ENCODE measurements at regions not wholly inside any gene's neighbourhood (a gene's known extent, or its start where the extent isn't known, plus 50 kb on each side); places are given as distances from the start of the nearest gene placed in this dataset.

- H3K27me3 ChIP-seq: no peaks in the 10 kb centered on the region
- H3K4me3 ChIP-seq: no peak overlapping the region
- DNase-seq: no peak
- ATAC-seq: no peak
- H3K36me3 ChIP-seq: no peaks in the 10 kb centered on the region
- H3K27ac ChIP-seq: no peak overlapping the region
- no peaks in the 10 kb centered on the region for H3K9me3 ChIP-seq
- H3K4me1 ChIP-seq: no peaks in the 10 kb centered on the region
- intact Hi-C loops (cut with DNase I): no loop called here
- WGBS, 2 donors: 23% methylated on average over 1 of the region's 1 CpG
- no peak for FAIRE-seq
- TF ChIP-seq, protein P1, sequence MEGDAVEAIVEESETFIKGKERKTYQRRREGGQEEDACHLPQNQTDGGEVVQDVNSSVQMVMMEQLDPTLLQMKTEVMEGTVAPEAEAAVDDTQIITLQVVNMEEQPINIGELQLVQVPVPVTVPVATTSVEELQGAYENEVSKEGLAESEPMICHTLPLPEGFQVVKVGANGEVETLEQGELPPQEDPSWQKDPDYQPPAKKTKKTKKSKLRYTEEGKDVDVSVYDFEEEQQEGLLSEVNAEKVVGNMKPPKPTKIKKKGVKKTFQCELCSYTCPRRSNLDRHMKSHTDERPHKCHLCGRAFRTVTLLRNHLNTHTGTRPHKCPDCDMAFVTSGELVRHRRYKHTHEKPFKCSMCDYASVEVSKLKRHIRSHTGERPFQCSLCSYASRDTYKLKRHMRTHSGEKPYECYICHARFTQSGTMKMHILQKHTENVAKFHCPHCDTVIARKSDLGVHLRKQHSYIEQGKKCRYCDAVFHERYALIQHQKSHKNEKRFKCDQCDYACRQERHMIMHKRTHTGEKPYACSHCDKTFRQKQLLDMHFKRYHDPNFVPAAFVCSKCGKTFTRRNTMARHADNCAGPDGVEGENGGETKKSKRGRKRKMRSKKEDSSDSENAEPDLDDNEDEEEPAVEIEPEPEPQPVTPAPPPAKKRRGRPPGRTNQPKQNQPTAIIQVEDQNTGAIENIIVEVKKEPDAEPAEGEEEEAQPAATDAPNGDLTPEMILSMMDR (IDR thresholded peaks at IDR 0.05): no peak
Observed at GRCh38 chr1:209268479-209268878, 315.0 kb upstream of the CAMK1G start.

DNA sequence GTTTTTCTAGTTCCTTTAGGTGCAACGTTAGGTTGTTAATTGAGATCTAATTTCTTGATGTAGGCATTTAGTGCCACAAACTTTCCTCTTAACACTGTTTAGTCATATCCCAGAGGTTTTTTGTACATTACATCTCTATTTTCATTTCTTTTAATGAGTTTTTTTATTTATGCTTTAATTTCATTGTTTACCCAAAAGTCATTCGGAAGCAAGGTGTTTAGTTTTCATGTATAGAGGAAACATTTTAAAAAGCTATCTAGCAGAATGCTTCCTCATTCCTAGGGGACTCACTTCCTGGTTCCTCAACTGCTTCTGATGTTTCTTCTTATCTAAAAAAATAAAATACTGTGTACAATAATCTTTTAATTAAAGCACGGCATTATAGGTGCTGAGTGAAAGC, 307.2 kb upstream of the CAMK1G start:
- H3K27me3 ChIP-seq: no peaks in the 10 kb centered on the region
- TF ChIP-seq, protein P1 (IDR thresholded peaks at IDR 0.05): no peak
- WGBS, 2 donors: 40 to 42% methylated on average over 3 of the region's 3 CpGs
- no peaks in the 10 kb centered on the region for H3K36me3 ChIP-seq
- no peak overlapping the region for H3K27ac ChIP-seq
- H3K4me1 ChIP-seq: no peaks in the 10 kb centered on the region
- FAIRE-seq (no peak), DNase-seq (no peak), ATAC-seq (no peak)
- no peak overlapping the region for H3K4me3 ChIP-seq
- H3K9me3 ChIP-seq: peaks cover 0 to 4% (median 0%) of the 10 kb centered on the region in 4 donors
- intact Hi-C loops (cut with DNase I): no loop called here

DNA sequence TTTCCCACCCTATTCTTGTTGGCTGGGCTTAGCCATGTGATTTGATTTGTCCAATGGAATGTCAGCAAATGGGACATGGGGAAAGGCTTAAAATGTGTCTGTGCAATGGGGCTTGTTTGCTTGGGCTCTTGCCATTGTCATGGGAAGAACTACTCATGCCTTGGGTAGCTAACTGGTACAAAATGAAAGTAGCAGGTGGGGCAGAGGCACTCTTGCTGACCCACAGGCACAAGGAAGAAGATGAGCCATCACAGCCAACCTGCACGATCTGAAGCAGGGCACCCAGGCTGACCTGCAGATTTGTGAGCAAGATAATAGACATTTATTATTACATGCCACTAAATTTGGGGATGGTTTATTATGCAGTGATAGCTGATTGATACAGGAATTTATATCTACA, 305.9 kb upstream of the CAMK1G start:
- ATAC-seq (no peak), FAIRE-seq (no peak), DNase-seq (no peak)
- 86 to 87% methylated on average over 1 of the region's 1 CpG for WGBS, 2 donors
- intact Hi-C loops (cut with DNase I): no loop called here
- Histone ChIP-seq H3K9me3 (peaks cover 0 to 4% (median 0%) of the 10 kb centered on the region in 4 donors), H3K4me3 (no peak overlapping the region), H3K27ac (no peak overlapping the region), H3K27me3 (no peaks in the 10 kb centered on the region), H3K36me3 (no peaks in the 10 kb centered on the region), H3K4me1 (no peaks in the 10 kb centered on the region)
- TF ChIP-seq, protein P1 (IDR thresholded peaks at IDR 0.05): no peak

DNA sequence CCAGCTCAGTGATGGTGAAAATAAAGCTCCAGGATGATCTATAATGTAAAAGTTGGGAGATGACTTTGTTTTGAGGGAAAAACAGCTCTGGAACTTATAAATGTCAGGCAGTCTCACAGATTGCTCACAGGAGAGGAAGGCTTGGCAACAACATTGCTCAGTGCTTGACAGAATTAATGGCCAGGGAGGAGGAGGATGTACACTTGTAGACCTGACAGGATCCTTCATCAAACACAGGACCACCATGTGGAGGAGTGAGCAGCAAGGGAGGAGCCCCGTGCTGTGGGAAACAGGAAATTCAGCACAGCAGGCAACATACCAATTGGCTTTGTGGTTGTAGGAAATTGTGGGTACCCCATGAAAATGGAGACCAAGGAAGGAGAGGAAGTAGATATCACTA, 291.8 kb upstream of the CAMK1G start:
- ATAC-seq (no peak), DNase-seq (no peak), FAIRE-seq (no peak)
- no peaks in the 10 kb centered on the region for H3K9me3 ChIP-seq
- H3K36me3 ChIP-seq: no peaks in the 10 kb centered on the region
- TF ChIP-seq, protein P1 (IDR thresholded peaks at IDR 0.05): no peak
- no peak overlapping the region for H3K27ac ChIP-seq
- no peaks in the 10 kb centered on the region for H3K4me1 ChIP-seq
- intact Hi-C loops (cut with DNase I): no loop called here
- WGBS, 2 donors: 42 to 51% methylated on average over 1 of the region's 1 CpG
- no peak overlapping the region for H3K4me3 ChIP-seq
- H3K27me3 ChIP-seq: peaks cover 0 to 4% (median 0%) of the 10 kb centered on the region in 4 donors

- ATAC-seq (peak in 1 of 4 donors; percentile 16), FAIRE-seq (no peak), DNase-seq (no peak)
- Histone ChIP-seq H3K4me3 (no peak overlapping the region), H3K4me1 (no peaks in the 10 kb centered on the region), H3K27me3 (no peaks in the 10 kb centered on the region), H3K9me3 (no peaks in the 10 kb centered on the region), H3K36me3 (no peaks in the 10 kb centered on the region), H3K27ac (no peak overlapping the region)
- WGBS, 2 donors: 61 to 63% methylated on average over 7 of the region's 7 CpGs
- TF ChIP-seq, protein P1 (IDR thresholded peaks at IDR 0.05): no peak
- intact Hi-C loops (cut with DNase I): no loop called here
Observed at GRCh38 chr1:209302779-209303568, 280.5 kb upstream of the CAMK1G start.
